ENCODE measurements at regions not wholly inside any gene's neighbourhood (a gene's known extent, or its start where the extent isn't known, plus 50 kb on each side); places are given as distances from the start of the nearest gene placed in this dataset.

- Histone ChIP-seq H3K79me2 (ENCODE audit: control insufficient read depth, insufficient read depth, low read length) (no peaks in the 10 kb centered on the region), H3K79me1 (ENCODE audit: low read length) (no peaks in the 10 kb centered on the region), H3K18ac (ENCODE audit: low read length) (no peak overlapping the region), H2BK15ac (replicated peaks; ENCODE audit: low read depth) (no peak overlapping the region), H3K4me3 (ENCODE audit: low read length) (no peak overlapping the region), H4K5ac (ENCODE audit: low read length) (no peak overlapping the region), H3K36me3 (ENCODE audit: control insufficient read depth, insufficient read depth, low read length) (no peaks in the 10 kb centered on the region), H2BK120ac (ENCODE audit: low read depth, low read length) (no peak overlapping the region), H3K9ac (ENCODE audit: low read length) (no peak overlapping the region), H3K4me1 (ENCODE audit: control insufficient read depth, low read depth, low read length) (no peaks in the 10 kb centered on the region), H2AK5ac (ENCODE audit: low read length) (no peak overlapping the region), H4K8ac (ENCODE audit: low read depth, low read length) (no peak overlapping the region), H2BK5ac (ENCODE audit: low read length) (no peak overlapping the region), H3K4me2 (ENCODE audit: low read length) (no peak overlapping the region), H3K4ac (ENCODE audit: low read depth, low read length) (no peak overlapping the region), H3K56ac (ENCODE audit: low read length) (no peak overlapping the region), H3K27ac (ENCODE audit: low read depth, low read length) (no peak overlapping the region), H3K27me3 (ENCODE audit: insufficient read depth, low read length, poor library complexity) (no peaks in the 10 kb centered on the region), H3K23ac (ENCODE audit: low read length) (no peak overlapping the region)
- WGBS (ENCODE audit: extremely low coverage, insufficient coverage, low lambda C conversion rate): no CpG with 5 or more reads among the region's 2 CpGs
- no peak for DNase-seq
These were observed 376.1 kb downstream of the ZIC4 start for GRCh38 chr3:147030274-147030673.

- Histone ChIP-seq H2BK15ac (replicated peaks; ENCODE audit: low read depth) (no peak overlapping the region), H3K79me2 (ENCODE audit: control insufficient read depth, insufficient read depth, low read length) (no peaks in the 10 kb centered on the region), H3K18ac (ENCODE audit: low read length) (no peak overlapping the region), H3K27ac (ENCODE audit: low read depth, low read length) (no peak overlapping the region), H3K4me2 (ENCODE audit: low read length) (no peak overlapping the region), H3K27me3 (ENCODE audit: insufficient read depth, low read length, poor library complexity) (no peaks in the 10 kb centered on the region), H3K36me3 (ENCODE audit: control insufficient read depth, insufficient read depth, low read length) (no peaks in the 10 kb centered on the region), H3K56ac (ENCODE audit: low read length) (no peak overlapping the region), H2BK120ac (ENCODE audit: low read depth, low read length) (no peak overlapping the region), H2AK5ac (ENCODE audit: low read length) (no peak overlapping the region), H4K5ac (ENCODE audit: low read length) (no peak overlapping the region), H3K79me1 (ENCODE audit: low read length) (no peaks in the 10 kb centered on the region), H3K4ac (ENCODE audit: low read depth, low read length) (no peak overlapping the region), H3K4me3 (ENCODE audit: low read length) (no peak overlapping the region), H3K4me1 (ENCODE audit: control insufficient read depth, low read depth, low read length) (no peaks in the 10 kb centered on the region), H2BK5ac (ENCODE audit: low read length) (no peak overlapping the region), H3K23ac (ENCODE audit: low read length) (no peak overlapping the region), H3K9ac (ENCODE audit: low read length) (no peak overlapping the region), H4K8ac (ENCODE audit: low read depth, low read length) (no peak overlapping the region)
- no CpG with 5 or more reads among the region's 3 CpGs for WGBS (ENCODE audit: extremely low coverage, insufficient coverage, low lambda C conversion rate)
- peak; percentile 16 for DNase-seq
These were observed 391.0 kb downstream of the ZIC4 start for GRCh38 chr3:147015334-147015733.

- no peak overlapping the region for H3K4me2 ChIP-seq (ENCODE audit: low read length)
- no peak overlapping the region for H2BK120ac ChIP-seq (ENCODE audit: low read depth, low read length)
- H3K23ac ChIP-seq (ENCODE audit: low read length): no peak overlapping the region
- H4K8ac ChIP-seq (ENCODE audit: low read depth, low read length): no peak overlapping the region
- no peaks in the 10 kb centered on the region for H3K79me2 ChIP-seq (ENCODE audit: control insufficient read depth, insufficient read depth, low read length)
- H3K9ac ChIP-seq (ENCODE audit: low read length): no peak overlapping the region
- no peak overlapping the region for H3K18ac ChIP-seq (ENCODE audit: low read length)
- H2BK5ac ChIP-seq (ENCODE audit: low read length): no peak overlapping the region
- no peak overlapping the region for H3K4me3 ChIP-seq (ENCODE audit: low read length)
- no peaks in the 10 kb centered on the region for H3K79me1 ChIP-seq (ENCODE audit: low read length)
- no CpG with 5 or more reads among the region's 1 CpG for WGBS (ENCODE audit: extremely low coverage, insufficient coverage, low lambda C conversion rate)
- no peaks in the 10 kb centered on the region for H3K4me1 ChIP-seq (ENCODE audit: control insufficient read depth, low read depth, low read length)
- no peak overlapping the region for H2AK5ac ChIP-seq (ENCODE audit: low read length)
- no peaks in the 10 kb centered on the region for H3K36me3 ChIP-seq (ENCODE audit: control insufficient read depth, insufficient read depth, low read length)
- no peak overlapping the region for H4K5ac ChIP-seq (ENCODE audit: low read length)
- no peaks in the 10 kb centered on the region for H3K27me3 ChIP-seq (ENCODE audit: insufficient read depth, low read length, poor library complexity)
- no peak overlapping the region for H2BK15ac ChIP-seq (replicated peaks; ENCODE audit: low read depth)
- H3K27ac ChIP-seq (ENCODE audit: low read depth, low read length): no peak overlapping the region
- no peak for DNase-seq
- H3K4ac ChIP-seq (ENCODE audit: low read depth, low read length): no peak overlapping the region
- H3K56ac ChIP-seq (ENCODE audit: low read length): no peak overlapping the region
These were observed 397.5 kb downstream of the ZIC4 start for GRCh38 chr3:147008886-147009285.

- Histone ChIP-seq H2AK5ac (ENCODE audit: low read length) (no peak overlapping the region), H2BK15ac (replicated peaks; ENCODE audit: low read depth) (no peak overlapping the region), H3K23ac (ENCODE audit: low read length) (no peak overlapping the region), H3K79me2 (ENCODE audit: control insufficient read depth, insufficient read depth, low read length) (no peaks in the 10 kb centered on the region), H3K4ac (ENCODE audit: low read depth, low read length) (no peak overlapping the region), H2BK120ac (ENCODE audit: low read depth, low read length) (no peak overlapping the region), H3K27me3 (ENCODE audit: insufficient read depth, low read length, poor library complexity) (no peaks in the 10 kb centered on the region), H3K27ac (ENCODE audit: low read depth, low read length) (no peak overlapping the region), H3K4me1 (ENCODE audit: control insufficient read depth, low read depth, low read length) (no peaks in the 10 kb centered on the region), H3K4me2 (ENCODE audit: low read length) (no peak overlapping the region), H3K4me3 (ENCODE audit: low read length) (no peak overlapping the region), H3K18ac (ENCODE audit: low read length) (no peak overlapping the region), H3K36me3 (ENCODE audit: control insufficient read depth, insufficient read depth, low read length) (no peaks in the 10 kb centered on the region), H4K5ac (ENCODE audit: low read length) (no peak overlapping the region), H3K79me1 (ENCODE audit: low read length) (no peaks in the 10 kb centered on the region), H2BK5ac (ENCODE audit: low read length) (no peak overlapping the region), H3K9ac (ENCODE audit: low read length) (no peak overlapping the region), H4K8ac (ENCODE audit: low read depth, low read length) (no peak overlapping the region), H3K56ac (ENCODE audit: low read length) (no peak overlapping the region)
- no CpG with 5 or more reads among the region's 2 CpGs for WGBS (ENCODE audit: extremely low coverage, insufficient coverage, low lambda C conversion rate)
- no peak for DNase-seq
These were observed 397.9 kb downstream of the ZIC4 start for GRCh38 chr3:147008458-147008857.

GRCh38 chr3:147007736-147008245 is 398.6 kb downstream of the ZIC4 start:
- no peak overlapping the region for H3K27ac ChIP-seq (ENCODE audit: low read depth, low read length)
- no peak overlapping the region for H2AK5ac ChIP-seq (ENCODE audit: low read length)
- no peak overlapping the region for H3K18ac ChIP-seq (ENCODE audit: low read length)
- no peak overlapping the region for H3K9ac ChIP-seq (ENCODE audit: low read length)
- H3K4me3 ChIP-seq (ENCODE audit: low read length): no peak overlapping the region
- H2BK15ac ChIP-seq (replicated peaks; ENCODE audit: low read depth): no peak overlapping the region
- H3K36me3 ChIP-seq (ENCODE audit: control insufficient read depth, insufficient read depth, low read length): no peaks in the 10 kb centered on the region
- H2BK120ac ChIP-seq (ENCODE audit: low read depth, low read length): no peak overlapping the region
- WGBS (ENCODE audit: extremely low coverage, insufficient coverage, low lambda C conversion rate): no CpG with 5 or more reads among the region's 2 CpGs
- H3K23ac ChIP-seq (ENCODE audit: low read length): no peak overlapping the region
- no peaks in the 10 kb centered on the region for H3K4me1 ChIP-seq (ENCODE audit: control insufficient read depth, low read depth, low read length)
- no peaks in the 10 kb centered on the region for H3K27me3 ChIP-seq (ENCODE audit: insufficient read depth, low read length, poor library complexity)
- H4K5ac ChIP-seq (ENCODE audit: low read length): no peak overlapping the region
- H3K79me2 ChIP-seq (ENCODE audit: control insufficient read depth, insufficient read depth, low read length): no peaks in the 10 kb centered on the region
- no peak overlapping the region for H3K4me2 ChIP-seq (ENCODE audit: low read length)
- H4K8ac ChIP-seq (ENCODE audit: low read depth, low read length): no peak overlapping the region
- H3K79me1 ChIP-seq (ENCODE audit: low read length): no peaks in the 10 kb centered on the region
- no peak overlapping the region for H2BK5ac ChIP-seq (ENCODE audit: low read length)
- no peak overlapping the region for H3K56ac ChIP-seq (ENCODE audit: low read length)
- DNase-seq: no peak
- H3K4ac ChIP-seq (ENCODE audit: low read depth, low read length): no peak overlapping the region

GRCh38 chr3:147002721-147003120 is 397.6 kb upstream of the PLSCR5 start:
- no peak overlapping the region for H3K4me3 ChIP-seq (ENCODE audit: low read length)
- H3K18ac ChIP-seq (ENCODE audit: low read length): no peak overlapping the region
- H2AK5ac ChIP-seq (ENCODE audit: low read length): no peak overlapping the region
- H2BK15ac ChIP-seq (replicated peaks; ENCODE audit: low read depth): no peak overlapping the region
- no peak overlapping the region for H3K23ac ChIP-seq (ENCODE audit: low read length)
- no peaks in the 10 kb centered on the region for H3K36me3 ChIP-seq (ENCODE audit: control insufficient read depth, insufficient read depth, low read length)
- H2BK5ac ChIP-seq (ENCODE audit: low read length): no peak overlapping the region
- no peak overlapping the region for H3K56ac ChIP-seq (ENCODE audit: low read length)
- no peak overlapping the region for H3K27ac ChIP-seq (ENCODE audit: low read depth, low read length)
- H3K79me1 ChIP-seq (ENCODE audit: low read length): no peaks in the 10 kb centered on the region
- no peaks in the 10 kb centered on the region for H3K79me2 ChIP-seq (ENCODE audit: control insufficient read depth, insufficient read depth, low read length)
- H3K4ac ChIP-seq (ENCODE audit: low read depth, low read length): no peak overlapping the region
- H3K4me1 ChIP-seq (ENCODE audit: control insufficient read depth, low read depth, low read length): no peaks in the 10 kb centered on the region
- WGBS (ENCODE audit: extremely low coverage, insufficient coverage, low lambda C conversion rate): no CpG with 5 or more reads among the region's 2 CpGs
- H3K27me3 ChIP-seq (ENCODE audit: insufficient read depth, low read length, poor library complexity): no peaks in the 10 kb centered on the region
- no peak overlapping the region for H4K5ac ChIP-seq (ENCODE audit: low read length)
- no peak overlapping the region for H3K9ac ChIP-seq (ENCODE audit: low read length)
- no peak overlapping the region for H4K8ac ChIP-seq (ENCODE audit: low read depth, low read length)
- no peak overlapping the region for H3K4me2 ChIP-seq (ENCODE audit: low read length)
- H2BK120ac ChIP-seq (ENCODE audit: low read depth, low read length): no peak overlapping the region
- DNase-seq: no peak

Data from mesendoderm (in vitro differentiated cells).